ENCODE measurements at regions not wholly inside any gene's neighbourhood (a gene's known extent, or its start where the extent isn't known, plus 50 kb on each side); places are given as distances from the start of the nearest gene placed in this dataset.
"Not testable (repeated sequence)": the region's sequence is repeated elsewhere in the genome, so short reads cannot be mapped to it uniquely, and the experiment has no call there.

GRCh38 chr6:882084-882598 is 189.2 kb upstream of the EXOC2 start:
- no peak for DNase-seq

GRCh38 chr6:878179-878578 is 185.2 kb upstream of the EXOC2 start:
- DNase-seq = no peak

GRCh38 chr6:875012-875411 is 182.1 kb upstream of the EXOC2 start:
- DNase-seq = no peak

- no peak for DNase-seq
These were observed 179.7 kb upstream of the EXOC2 start for GRCh38 chr6:872570-873125.

- no peak for DNase-seq
These were observed 178.6 kb upstream of the EXOC2 start for GRCh38 chr6:871503-871902.

- no peak for DNase-seq
These were observed 177.2 kb upstream of the EXOC2 start for GRCh38 chr6:870096-870495.

- no peak for DNase-seq
These were observed 175.3 kb upstream of the EXOC2 start for GRCh38 chr6:868201-868600.

- no peak for DNase-seq
These were observed 174.4 kb upstream of the EXOC2 start for GRCh38 chr6:867378-867777.

- DNase-seq = no peak
These were observed 173.4 kb upstream of the EXOC2 start for GRCh38 chr6:866316-866715.

- no peak for DNase-seq
These were observed 172.9 kb upstream of the EXOC2 start for GRCh38 chr6:865846-866245.

GRCh38 chr6:863831-864230 is 170.9 kb upstream of the EXOC2 start:
- no peak for DNase-seq

GRCh38 chr6:863127-863526 is 170.2 kb upstream of the EXOC2 start:
- not testable (repeated sequence) for DNase-seq

GRCh38 chr6:859936-860335 is 167.0 kb upstream of the EXOC2 start:
- no peak for DNase-seq

GRCh38 chr6:854406-855118 is 161.6 kb upstream of the EXOC2 start:
- DNase-seq = no peak

GRCh38 chr6:852216-852615 is 159.3 kb upstream of the EXOC2 start:
- DNase-seq = not testable (repeated sequence)

GRCh38 chr6:849075-849506 is 156.2 kb upstream of the EXOC2 start:
- no peak for DNase-seq

GRCh38 chr6:845566-845965 is 152.6 kb upstream of the EXOC2 start:
- no peak for DNase-seq

- DNase-seq = no peak
These were observed 152.2 kb upstream of the EXOC2 start for GRCh38 chr6:845101-845500.

GRCh38 chr6:842141-842540 is 149.2 kb upstream of the EXOC2 start:
- DNase-seq = no peak

GRCh38 chr6:841569-841968 is 148.6 kb upstream of the EXOC2 start:
- DNase-seq = no peak

- DNase-seq = no peak
These were observed 146.3 kb upstream of the EXOC2 start for GRCh38 chr6:839201-839600.

GRCh38 chr6:837380-837779 is 144.4 kb upstream of the EXOC2 start:
- DNase-seq = no peak

- no peak for DNase-seq
These were observed 143.4 kb upstream of the EXOC2 start for GRCh38 chr6:836276-836853.

GRCh38 chr6:835476-836160 is 142.7 kb upstream of the EXOC2 start:
- no peak for DNase-seq
